Activated CD8-positive, alpha-beta memory T cell treated with anti-CD3 and anti-CD28 coated beads for 36 hours (primary cell): ENCODE measurements at regions not wholly inside any gene's neighbourhood (a gene's known extent, or its start where the extent isn't known, plus 50 kb on each side); places are given as distances from the start of the nearest gene placed in this dataset.

Source experiments
- CTCF ChIA-PET: fragments of 350-600 bp; sonication (Branson Sonifier 250); formaldehyde crosslinking; loops from one replicate; lab custom pipeline; 2021; ENCODE audit warnings: antibody characterized with exemption; lab: Charles Lee
- POLR2A ChIA-PET: fragments of 350-600 bp; sonication (Branson Sonifier 250); formaldehyde crosslinking; loops from one replicate; lab custom pipeline; 2021; ENCODE audit warnings: antibody characterized with exemption; lab: Charles Lee

- POLR2A ChIA-PET = no interaction called here
- CTCF ChIA-PET = no interaction called here
Measured at GRCh38 chr4:136812100-136812880, 720.0 kb downstream of the PCDH18 start.

GRCh38 chr4:136811496-136812077 lies 720.7 kb downstream of the PCDH18 start:
- POLR2A ChIA-PET = no interaction called here
- CTCF ChIA-PET = no interaction called here

- POLR2A ChIA-PET = no interaction called here
- CTCF ChIA-PET = no interaction called here
Measured at GRCh38 chr4:136810626-136811025, 721.7 kb downstream of the PCDH18 start.

- ChIA-PET CTCF (no interaction called here), POLR2A (no interaction called here)
Measured at GRCh38 chr4:136806844-136807243, 725.5 kb downstream of the PCDH18 start.

GRCh38 chr4:136805617-136806016 lies 726.7 kb downstream of the PCDH18 start:
- ChIA-PET CTCF (no interaction called here), POLR2A (no interaction called here)

- POLR2A ChIA-PET = no interaction called here
- CTCF ChIA-PET = no interaction called here
Measured at GRCh38 chr4:136803433-136803832, 728.9 kb downstream of the PCDH18 start.

- ChIA-PET CTCF (no interaction called here), POLR2A (no interaction called here)
Measured at GRCh38 chr4:136800248-136800647, 732.0 kb downstream of the PCDH18 start.

GRCh38 chr4:136796953-136797352 lies 735.3 kb downstream of the PCDH18 start:
- CTCF ChIA-PET = no interaction called here

GRCh38 chr4:136793848-136794247 lies 738.4 kb downstream of the PCDH18 start:
- ChIA-PET POLR2A (no interaction called here), CTCF (no interaction called here)

More at GRCh38 chr4:136796953-136797352, 735.3 kb downstream of the PCDH18 start:
- POLR2A ChIA-PET = no interaction called here

GRCh38 chr4:136784326-136784725 lies 748.0 kb downstream of the PCDH18 start:
- ChIA-PET CTCF (no interaction called here), POLR2A (no interaction called here)

- CTCF ChIA-PET = no interaction called here
- POLR2A ChIA-PET = no interaction called here
Measured at GRCh38 chr4:136769717-136770116, 762.6 kb downstream of the PCDH18 start.

- ChIA-PET CTCF (no interaction called here), POLR2A (no interaction called here)
Measured at GRCh38 chr4:136768925-136769275, 763.4 kb downstream of the PCDH18 start.

- CTCF ChIA-PET = no interaction called here
- POLR2A ChIA-PET = no interaction called here
Measured at GRCh38 chr4:136768213-136768924, 763.9 kb downstream of the PCDH18 start.

- ChIA-PET CTCF (no interaction called here), POLR2A (no interaction called here)
Measured at GRCh38 chr4:136763919-136764318, 768.4 kb downstream of the PCDH18 start.

- ChIA-PET POLR2A (no interaction called here), CTCF (no interaction called here)
Measured at GRCh38 chr4:136755531-136755916, 776.8 kb downstream of the PCDH18 start.

- ChIA-PET CTCF (no interaction called here), POLR2A (no interaction called here)
Measured at GRCh38 chr4:136754810-136755530, 777.3 kb downstream of the PCDH18 start.

- ChIA-PET POLR2A (no interaction called here), CTCF (no interaction called here)
Measured at GRCh38 chr4:136751556-136751955, 780.7 kb downstream of the PCDH18 start.

- POLR2A ChIA-PET = no interaction called here
Measured at GRCh38 chr4:136750897-136751296, 781.4 kb downstream of the PCDH18 start.

GRCh38 chr4:136749989-136750388 lies 782.3 kb downstream of the PCDH18 start:
- ChIA-PET CTCF (no interaction called here), POLR2A (no interaction called here)

More at GRCh38 chr4:136750897-136751296, 781.4 kb downstream of the PCDH18 start:
- CTCF ChIA-PET = no interaction called here

GRCh38 chr4:136748773-136749172 lies 783.5 kb downstream of the PCDH18 start:
- ChIA-PET POLR2A (no interaction called here), CTCF (no interaction called here)
